ENCODE measurements at regions not wholly inside any gene's neighbourhood (a gene's known extent, or its start where the extent isn't known, plus 50 kb on each side); places are given as distances from the start of the nearest gene placed in this dataset.

DNA sequence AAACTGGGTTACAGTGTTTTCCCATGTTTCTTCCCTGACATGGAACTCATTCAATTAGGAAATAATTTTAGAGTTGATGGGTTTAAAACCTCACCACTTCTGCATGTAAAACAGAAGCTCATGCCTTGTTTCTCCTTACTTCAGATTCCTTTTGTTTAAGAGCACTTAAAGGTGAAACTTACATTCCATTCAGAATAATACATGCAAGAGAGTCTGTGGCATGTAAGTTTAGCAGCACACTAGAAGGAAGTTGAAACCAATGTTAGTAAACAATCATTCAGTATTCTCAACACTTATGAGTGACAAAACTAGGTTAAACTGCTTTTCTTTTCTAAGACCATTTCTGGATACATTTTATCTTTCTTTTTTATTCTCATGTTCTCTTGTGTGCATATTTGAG lies 495.6 kb upstream of the PTCHD4 start:
- Histone ChIP-seq H3K27me3 (ENCODE audit: insufficient read depth, low read length) (no peaks in the 10 kb centered on the region), H3T11ph (ENCODE audit: low read length) (no peak overlapping the region), H3K23me2 (ENCODE audit: insufficient read length, low read depth, low read length, poor library complexity, severe bottlenecking) (no peaks in the 10 kb centered on the region), H3K4me2 (ENCODE audit: insufficient read depth, insufficient read length, low read length) (no peak overlapping the region), H4K20me1 (ENCODE audit: control insufficient read depth, insufficient read depth, insufficient read length) (no peaks in the 10 kb centered on the region), H3K9me3 (ENCODE audit: control insufficient read depth, low read depth, low read length) (no peaks in the 10 kb centered on the region), H4K8ac (replicated peaks; ENCODE audit: insufficient read length, low read depth, low read length) (no peak overlapping the region), H2BK15ac (ENCODE audit: low read depth, low read length) (no peak overlapping the region), H2BK120ac (ENCODE audit: low read depth, low read length, poor library complexity, severe bottlenecking) (no peak overlapping the region), H3K23ac (ENCODE audit: insufficient read length, low read depth, low read length) (no peak overlapping the region), H2AFZ (ENCODE audit: low read length) (no peak overlapping the region), H2AK5ac (ENCODE audit: insufficient read length, low read length) (no peak overlapping the region), H3K79me2 (ENCODE audit: insufficient read depth, low read length) (no peaks in the 10 kb centered on the region), H2BK12ac (ENCODE audit: insufficient read length, low read depth, low read length) (no peak overlapping the region), H3K9ac (ENCODE audit: extremely low read depth, insufficient read length, low read length) (no peak overlapping the region), H4K91ac (ENCODE audit: insufficient read length, low read depth, low read length) (no peak overlapping the region), H3K14ac (ENCODE audit: insufficient read depth, low read length) (no peak overlapping the region), H4K5ac (ENCODE audit: insufficient read length, low read depth, low read length) (no peak overlapping the region), H3K56ac (ENCODE audit: insufficient read length, low read depth, low read length) (no peak overlapping the region), H3K4ac (ENCODE audit: low read depth, low read length) (no peak overlapping the region), H3K4me1 (ENCODE audit: insufficient read depth, low read length) (no peaks in the 10 kb centered on the region), H2BK20ac (ENCODE audit: low read depth, low read length, poor library complexity, severe bottlenecking) (no peak overlapping the region), H3K79me1 (ENCODE audit: insufficient read depth, low read depth, low read length, poor library complexity, severe bottlenecking) (no peaks in the 10 kb centered on the region), H3K27ac (ENCODE audit: insufficient read length, low read depth, low read length) (no peak overlapping the region), H2BK5ac (ENCODE audit: insufficient read length, low read length) (no peak overlapping the region), H3K18ac (ENCODE audit: insufficient read length, low read depth, low read length) (no peak overlapping the region)
- Mint-ChIP-seq H3K9me3 (no peaks in the 10 kb centered on the region), H3K4me1 (no peaks in the 10 kb centered on the region), H3K27ac (no peak overlapping the region), H3K4me3 (no peak overlapping the region), H3K36me3 (ENCODE audit: insufficient read depth in 1 of 3, low read depth in 3 of 3) (no peaks in the 10 kb centered on the region), H3K27me3 (ENCODE audit: low read depth) (no peaks in the 10 kb centered on the region)
- DNase-seq: no peak
- TF ChIP-seq CTCF (conservative IDR thresholded peaks at IDR 0.05): no peak

Data from H9 (cell line).